HepG2 (cell line): ENCODE measurements at regions not wholly inside any gene's neighbourhood (a gene's known extent, or its start where the extent isn't known, plus 50 kb on each side); places are given as distances from the start of the nearest gene placed in this dataset.

Source experiments
- ATAC-seq: fragments of 200-7000 bp; cut with Tn5 transposase; 3 replicates; pipeline ENCODE4 v1.9.1; 2020; ENCODE audit warnings: mild to moderate bottlenecking, moderate library complexity
- BruUV-seq: library from RNA; stranded (reverse); fragments of 400-500 nt; replicated peaks from 2 replicates; lab custom pipeline; 2021; lab: Mats Ljungman, UMichigan
- CTCF ChIA-PET: fragments of 300-600 bp; formaldehyde crosslinking; extraction: SDS; loops from one replicate; lab custom pipeline; 2021; ENCODE audit warnings: low total read pairs, inconsistent platforms, low intra/inter-chr PET ratio; lab: Yijun Ruan, JAX
- POLR2A ChIA-PET: fragments of 350-600 bp; sonication (Branson Sonifier 250); formaldehyde crosslinking; loops from one replicate; lab custom pipeline; 2020; ENCODE audit warnings: antibody characterized with exemption, inconsistent platforms; lab: Yijun Ruan, JAX
- DNase-seq: peaks from one replicate; pipeline ENCODE4 v3.0.0-alpha.2; 2015; ENCODE audit warnings: low spot score
- FAIRE-seq: peaks from 3 replicates; lab custom pipeline; 2011; peaks lifted over from hg19 to GRCh38; lab: Jason Lieb, UNC
- H2AFZ ChIP-seq: one replicate; pipeline ENCODE4 v1.6.1; 2011; ENCODE audit warnings: low read length, inconsistent platforms
- H3K27ac ChIP-seq: fragments of 300-600 bp; 3 replicates; pipeline ENCODE4 v1.8.0; 2011; ENCODE audit warnings: mixed run types, mild to moderate bottlenecking, mixed read lengths, low read length, inconsistent platforms; ENCODE audit not compliant: insufficient read depth; ENCODE audit errors: extremely low read length
- H3K27me3 ChIP-seq, 2 experiments: fragments of 200-600 bp in 1 of 2; 2 replicates in 1 of 2; 3 replicates in 1 of 2; pipeline versions ENCODE4 v1.6.0 to v1.8.0; 2011; ENCODE audit warnings: low read length in 2 of 2, mild to moderate bottlenecking in 2 of 2, moderate library complexity in 2 of 2, inconsistent platforms in 1 of 2; ENCODE audit not compliant: insufficient read depth in 2 of 2, control insufficient read depth in 1 of 2
- H3K36me3 ChIP-seq, 2 experiments: fragments of 200-600 bp in 1 of 2; replicated peaks in 1 of 2; 2 replicates in 1 of 2; 3 replicates in 1 of 2; pipeline versions ENCODE4 v1.5.1 to v1.8.0; 2011; ENCODE audit warnings: low read length in 2 of 2, inconsistent platforms in 1 of 2; ENCODE audit not compliant: insufficient read depth in 2 of 2, control insufficient read depth in 1 of 2
- H3K4me1 ChIP-seq: 2 replicates; pipeline ENCODE4 v1.5.1; 2012; ENCODE audit warnings: low read length, inconsistent platforms; ENCODE audit not compliant: insufficient read depth
- H3K4me2 ChIP-seq: 2 replicates; pipeline ENCODE4 v1.6.0; 2011; ENCODE audit warnings: low read depth, low read length, inconsistent platforms
- H3K4me3 ChIP-seq, 3 experiments: fragments of 200-600 bp in 1 of 3; sonication (generic), shearing (Covaris generic) in 1 of 3; replicated peaks in 1 of 3; 2 replicates each; pipeline ENCODE4 v1.5.1; 2011 to 2016; ENCODE audit warnings: low read length in 3 of 3, inconsistent platforms in 2 of 3, low read depth in 2 of 3, mild to moderate bottlenecking in 2 of 3, control low read depth in 1 of 3, mixed read lengths in 1 of 3; ENCODE audit not compliant: insufficient read depth in 1 of 3
- H3K79me2 ChIP-seq: one replicate; pipeline ENCODE4 v1.6.1; 2011; ENCODE audit warnings: low read length, inconsistent platforms; ENCODE audit not compliant: insufficient read depth
- H3K9ac ChIP-seq: 2 replicates; pipeline ENCODE4 v1.6.0; 2011; ENCODE audit warnings: mild to moderate bottlenecking, low read depth, low read length, inconsistent platforms; ENCODE audit not compliant: insufficient read depth
- H3K9me3 ChIP-seq: 2 replicates; pipeline ENCODE4 v1.5.1; 2012; ENCODE audit warnings: mild to moderate bottlenecking, low read length
- H4K20me1 ChIP-seq: 2 replicates; pipeline ENCODE4 v1.6.0; 2011; ENCODE audit warnings: inconsistent platforms, mild to moderate bottlenecking, low read length, moderate library complexity; ENCODE audit not compliant: insufficient read depth
- ARHGAP35 ChIP-seq: sonication (generic); formaldehyde crosslinking; IDR thresholded peaks from 2 replicates; pipeline ENCODE4 v1.9.0; 2022; ENCODE audit warnings: mild to moderate bottlenecking, inconsistent platforms, moderate library complexity, missing genetic modification reagents, borderline replicate concordance
- ATF5 ChIP-seq: sonication (generic); formaldehyde crosslinking; IDR thresholded peaks from 2 replicates; pipeline ENCODE4 v1.4.0; 2020; ENCODE audit warnings: mild to moderate bottlenecking, low read depth, missing genetic modification reagents
- ATF6 ChIP-seq: sonication (generic); formaldehyde crosslinking; conservative IDR thresholded peaks from 2 replicates; pipeline ENCODE4 v1.4.0; 2020; ENCODE audit warnings: missing genetic modification reagents
- CREB3 ChIP-seq: sonication (generic); formaldehyde crosslinking; IDR thresholded peaks from 2 replicates; pipeline ENCODE4 v1.5.0; 2020; ENCODE audit warnings: missing genetic modification reagents
- ERF ChIP-seq: IDR thresholded peaks from 2 replicates; pipeline ENCODE4 v1.6.1; 2018; ENCODE audit warnings: missing biosample characterization, missing genetic modification reagents
- ISX ChIP-seq: sonication (generic); formaldehyde crosslinking; conservative IDR thresholded peaks from 2 replicates; pipeline ENCODE4 v1.5.0; 2020; ENCODE audit warnings: missing genetic modification reagents
- PATZ1 ChIP-seq: sonication (generic); formaldehyde crosslinking; IDR thresholded peaks from 2 replicates; pipeline ENCODE4 v1.4.0; 2020; ENCODE audit warnings: missing genetic modification reagents
- SMAD9 ChIP-seq: sonication (generic); formaldehyde crosslinking; IDR thresholded peaks from 2 replicates; pipeline ENCODE4 v1.5.1; 2020; ENCODE audit warnings: mild to moderate bottlenecking, missing genetic modification reagents
- ZBTB10 ChIP-seq: sonication (generic); formaldehyde crosslinking; IDR thresholded peaks from 2 replicates; pipeline ENCODE4 v1.4.0; 2020; ENCODE audit warnings: missing genetic modification reagents, borderline replicate concordance
- ZFX ChIP-seq: sonication (generic); formaldehyde crosslinking; IDR thresholded peaks from 2 replicates; pipeline ENCODE4 v1.4.0; 2020; ENCODE audit warnings: mild to moderate bottlenecking, low read depth, missing genetic modification reagents, moderate library complexity
- ZNF333 ChIP-seq: sonication (generic); formaldehyde crosslinking; IDR thresholded peaks from 2 replicates; pipeline ENCODE4 v1.4.0; 2020; ENCODE audit warnings: mild to moderate bottlenecking, missing genetic modification reagents, borderline replicate concordance
- ZNF652 ChIP-seq: IDR thresholded peaks from 2 replicates; pipeline ENCODE4 v1.6.1; 2016; ENCODE audit warnings: low read depth, borderline replicate concordance
- WGBS: methylation state at CpG from one replicate; pipeline ENCODE4 v1.1.6; 2017; ENCODE audit warnings: low lambda C conversion rate; 5-methylcytosine and 5-hydroxymethylcytosine counted together
- in situ Hi-C: cut with HindIII; loops from 2 replicates; pipeline ENCODE4 v1.10.0; 2017; ENCODE audit warnings: low pct_unique_long_range_greater_than_20kb; ENCODE audit not compliant: extremely low pct_ligation_motif_present
- intact Hi-C: fragments of 100-400 bp; cut with micrococcal nuclease; formaldehyde crosslinking; loops from one replicate; pipeline ENCODE4 v1.10.0; 2022; ENCODE audit not compliant: unreplicated experiment

- no peak for TF ChIP-seq ZFX
Observed at GRCh38 chr2:35946478-35946877, 409.1 kb upstream of the CRIM1 start (continued).

GRCh38 chr2:35938838-35939237 lies 416.7 kb upstream of the CRIM1 start:
- DNase-seq (no peak), ATAC-seq (no peak), FAIRE-seq (no peak)
- H3K9ac ChIP-seq: no peak overlapping the region
- H3K4me2 ChIP-seq: no peak overlapping the region
- in situ Hi-C loops: no loop called here
- WGBS: 28% methylated on average over 4 of the region's 4 CpGs
- H4K20me1 ChIP-seq: no peaks in the 10 kb centered on the region
- no peak overlapping the region for H3K4me3 ChIP-seq
- intact Hi-C loops: no loop called here
- no peaks in the 10 kb centered on the region for H3K9me3 ChIP-seq
- H3K27me3 ChIP-seq: no peaks in the 10 kb centered on the region
- TF ChIP-seq ATF6 (CRISPR knock-in tag): no peak
- TF ChIP-seq ZNF652: no peak
- no peak for TF ChIP-seq ZNF333
- no peak for TF ChIP-seq ERF
- no peak for TF ChIP-seq PATZ1 (CRISPR knock-in tag)
- TF ChIP-seq ZBTB10 (CRISPR knock-in tag): no peak
- TF ChIP-seq ISX (CRISPR knock-in tag): no peak
- TF ChIP-seq CREB3 (CRISPR knock-in tag): no peak
- TF ChIP-seq SMAD9: no peak
- TF ChIP-seq ARHGAP35: no peak
- no peak for TF ChIP-seq ATF5
- ChIA-PET POLR2A (no interaction called here), CTCF (no interaction called here)
- H2AFZ ChIP-seq: no peak overlapping the region
- no peaks in the 10 kb centered on the region for H3K36me3 ChIP-seq
- no peaks in the 10 kb centered on the region for H3K79me2 ChIP-seq
- H3K27ac ChIP-seq: no peak overlapping the region
- no TSS peak for BruUV-seq
- no peaks in the 10 kb centered on the region for H3K4me1 ChIP-seq
